H4 (cell line): ENCODE measurements at regions not wholly inside any gene's neighbourhood (a gene's known extent, or its start where the extent isn't known, plus 50 kb on each side); places are given as distances from the start of the nearest gene placed in this dataset.
"Not testable (repeated sequence)": the region's sequence is repeated elsewhere in the genome, so short reads cannot be mapped to it uniquely, and the experiment has no call there.

Source experiments
- DNase-seq: peaks from one replicate; pipeline ENCODE4 v3.0.0-alpha.2; 2015; ENCODE audit warnings: low spot score

DNA sequence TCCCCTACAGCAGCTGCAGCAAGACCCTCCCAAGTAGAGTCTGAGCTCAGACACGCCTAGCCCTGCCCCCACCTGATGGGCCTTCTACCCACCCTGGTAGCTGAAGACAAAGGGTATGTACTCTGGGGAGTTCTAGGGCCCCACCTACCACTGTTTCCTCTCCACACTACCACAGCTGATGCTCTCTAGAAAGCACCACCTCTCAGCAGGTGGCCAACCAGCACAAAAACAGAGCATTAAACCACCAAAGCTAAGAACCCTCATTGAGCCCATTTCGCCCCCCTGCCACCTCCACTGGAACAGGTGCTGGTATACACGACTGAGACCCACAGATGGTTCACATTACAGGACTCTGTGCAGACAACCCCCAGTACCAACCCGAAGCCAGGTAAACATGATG, 258.9 kb downstream of the SETD4 start:
- no peak for DNase-seq

DNA sequence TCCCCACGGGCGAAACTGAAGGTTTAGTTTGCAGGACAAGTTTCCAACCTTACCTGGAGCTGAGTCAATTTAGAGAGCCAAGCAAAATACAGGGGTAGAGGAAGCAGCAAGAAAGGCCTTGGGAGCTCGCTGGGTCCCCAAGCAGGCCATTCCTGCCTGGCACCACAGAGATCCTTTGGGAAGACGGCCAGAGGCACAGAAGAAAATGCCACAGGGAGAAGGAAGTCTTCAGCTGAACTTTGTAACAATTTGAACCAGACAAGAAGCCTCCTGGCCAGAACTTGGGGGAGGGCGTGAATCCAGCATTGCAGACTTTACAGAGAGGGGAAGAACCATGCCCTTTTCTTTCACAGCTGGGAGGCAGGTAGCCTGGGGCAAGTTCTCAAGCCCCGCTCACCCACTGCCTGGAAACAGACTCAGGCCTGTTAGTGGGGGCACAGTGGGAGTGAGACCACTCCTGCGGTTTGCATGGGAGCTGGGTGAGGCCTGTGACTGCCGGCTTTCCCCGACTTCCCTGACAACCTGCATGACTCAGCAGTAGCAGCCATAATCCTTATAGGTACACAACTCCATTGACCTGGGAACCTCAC, 259.4 kb downstream of the SETD4 start:
- not testable (repeated sequence) for DNase-seq

DNA sequence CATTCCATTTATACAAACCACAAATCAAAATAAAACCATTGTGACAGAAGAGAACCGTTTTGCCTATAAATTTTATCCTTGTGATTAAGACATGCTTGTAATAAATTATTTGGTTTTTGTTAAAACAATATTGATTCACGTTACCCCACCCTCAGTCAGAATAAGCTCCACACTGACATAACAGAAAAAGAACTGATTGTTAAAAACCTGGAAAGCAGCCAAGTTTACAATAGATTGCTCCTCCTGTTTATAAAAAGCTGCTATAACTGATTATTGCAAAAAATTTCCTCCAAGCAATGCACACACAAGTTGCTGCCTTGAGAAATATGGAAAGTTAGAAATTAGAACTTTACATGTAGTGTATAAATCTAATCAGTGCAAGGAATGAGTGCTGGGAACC, 263.5 kb downstream of the SETD4 start:
- no peak for DNase-seq

DNA sequence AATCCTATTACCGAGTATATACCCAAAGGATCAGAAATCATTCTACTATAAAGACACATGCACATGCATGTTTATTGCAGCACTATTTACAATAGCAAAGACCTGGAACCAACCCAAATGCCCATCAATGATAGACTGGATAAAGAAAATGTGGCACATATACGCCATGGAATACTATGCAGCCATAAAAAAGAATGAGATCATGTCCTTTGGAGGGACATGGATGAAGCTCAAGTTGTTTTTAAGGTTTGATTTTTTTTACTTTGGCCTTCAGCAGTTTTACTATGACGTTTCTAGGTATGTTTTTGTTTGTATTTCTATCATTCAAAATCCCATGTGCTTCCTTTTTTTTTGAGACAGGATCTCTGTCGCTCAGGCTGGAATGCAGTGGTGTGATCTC, 265.8 kb downstream of the SETD4 start:
- DNase-seq, result not testable (repeated sequence)

DNA sequence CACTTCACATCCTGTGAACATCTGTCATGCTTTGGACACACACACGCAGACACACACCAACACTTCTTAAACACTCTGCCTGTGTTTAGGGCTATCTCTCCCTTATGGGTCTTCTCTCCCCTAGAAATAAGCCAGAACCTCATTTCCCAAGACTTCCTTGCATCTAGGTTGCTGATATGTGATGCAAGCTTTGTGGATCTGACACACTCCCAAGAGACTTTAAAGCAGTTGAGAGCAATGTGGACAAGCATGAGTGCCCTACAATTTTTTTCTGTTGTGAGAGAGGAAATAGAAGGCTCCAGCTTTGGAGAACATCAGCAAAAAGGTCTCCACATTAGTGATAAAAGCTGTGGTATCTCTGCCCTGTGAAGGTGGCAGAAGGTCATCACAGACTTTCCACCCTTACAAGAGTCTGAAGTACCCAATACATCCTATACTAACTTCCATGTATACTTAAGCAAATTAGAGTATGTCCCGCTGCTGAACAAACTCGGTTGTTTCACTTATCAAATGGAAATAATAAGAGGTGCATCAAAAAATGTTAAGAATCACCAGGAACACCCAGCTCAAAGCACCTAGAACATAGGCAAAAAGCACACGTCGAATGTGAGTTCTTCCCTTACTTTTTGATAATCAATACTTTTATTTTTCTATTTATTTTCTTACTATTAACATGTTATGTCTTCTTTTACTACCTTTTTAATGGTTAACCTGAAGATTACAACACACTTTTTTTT, 267.6 kb downstream of the SETD4 start:
- DNase-seq, result no peak

DNA sequence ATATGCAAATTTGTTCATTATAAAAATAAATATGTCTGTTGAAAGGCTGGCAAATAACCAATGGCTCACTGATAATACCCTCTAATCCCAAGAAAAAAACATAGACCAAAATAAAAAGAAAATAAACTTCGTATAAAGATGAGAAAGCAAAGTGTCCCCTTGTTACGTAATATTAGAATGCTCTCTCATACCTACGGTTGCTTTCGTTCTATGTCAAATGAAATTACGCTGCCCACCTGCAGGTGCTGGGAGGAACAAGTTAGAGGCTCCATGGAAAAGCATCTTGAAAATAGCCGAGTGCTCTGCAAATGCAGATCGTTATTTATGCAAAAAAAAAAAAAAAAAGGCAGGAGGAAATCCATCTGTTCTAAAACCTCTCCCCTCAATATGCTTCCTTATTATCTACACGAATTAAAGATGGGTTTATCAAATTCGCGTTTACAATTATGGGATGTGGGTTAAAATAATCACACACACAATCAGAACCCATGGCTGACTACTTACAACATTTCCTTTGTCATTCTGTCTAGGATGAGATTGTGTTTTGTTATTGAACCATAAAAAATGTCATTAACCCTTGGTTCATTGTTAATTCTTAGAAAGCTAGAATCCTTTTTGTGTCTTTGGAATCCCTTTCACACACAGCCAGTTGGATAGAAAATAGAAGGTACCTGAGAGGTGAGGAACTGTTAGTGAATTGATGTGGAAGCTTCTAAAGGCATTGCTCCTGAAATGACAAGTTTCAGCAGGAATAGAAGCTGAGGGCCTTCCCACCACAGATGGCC, 268.6 kb downstream of the SETD4 start:
- no peak for DNase-seq

DNA sequence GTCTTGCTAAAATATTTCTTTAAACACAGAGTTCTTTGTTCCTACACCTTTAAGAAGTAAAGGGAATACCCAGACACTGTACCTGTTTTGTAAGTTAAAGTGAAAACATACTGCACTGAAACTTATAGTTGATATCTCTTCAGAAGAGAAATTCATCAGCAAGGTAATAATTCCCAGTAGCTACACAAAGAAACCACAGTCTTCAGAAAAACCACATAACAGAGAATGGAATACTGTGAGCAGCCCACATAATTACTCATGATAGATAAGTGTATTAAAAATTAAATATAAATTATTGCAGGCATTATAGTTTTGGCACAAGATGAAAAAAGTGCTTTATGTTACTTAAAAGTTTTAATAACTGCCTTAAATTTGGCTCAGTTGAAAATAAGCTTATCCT, 276.6 kb downstream of the SETD4 start:
- DNase-seq, result no peak

DNA sequence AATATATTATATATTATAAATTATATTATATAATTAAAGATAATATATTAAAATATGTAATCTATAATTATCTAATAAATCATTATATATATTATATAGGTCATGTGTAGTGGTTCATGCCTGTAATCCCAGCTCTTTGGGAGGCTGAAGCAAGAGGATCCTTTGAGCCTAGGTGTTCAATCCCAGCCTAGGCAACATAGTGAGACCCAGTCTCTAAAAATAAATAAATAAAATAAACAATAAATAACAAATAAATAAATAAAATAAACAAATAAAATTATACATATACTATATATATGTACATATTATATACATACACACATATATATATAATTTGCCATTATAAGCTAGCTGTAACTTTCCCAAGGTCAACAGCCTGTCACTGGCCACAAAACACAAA, 277.7 kb downstream of the SETD4 start:
- no peak for DNase-seq

DNA sequence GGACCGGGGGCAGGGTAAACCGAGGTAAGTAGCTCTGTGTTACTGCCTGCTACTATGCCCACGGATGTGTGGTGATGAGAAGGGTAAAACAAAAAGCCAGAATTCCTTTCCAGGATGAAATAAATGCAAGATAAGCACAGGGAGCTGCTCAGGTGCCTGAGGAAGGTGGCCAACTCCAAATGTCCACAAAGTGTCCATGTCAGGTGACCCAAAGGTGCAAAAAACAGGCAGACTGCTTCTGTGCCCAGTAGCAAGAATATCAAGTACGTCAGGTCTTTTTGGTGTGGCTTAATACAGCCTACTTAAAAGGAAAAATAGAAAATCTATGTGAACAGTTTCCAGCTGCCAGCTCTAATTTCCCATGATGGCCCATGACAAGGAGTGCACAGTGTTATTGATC, 279.3 kb downstream of the SETD4 start:
- DNase-seq, result no peak

DNA sequence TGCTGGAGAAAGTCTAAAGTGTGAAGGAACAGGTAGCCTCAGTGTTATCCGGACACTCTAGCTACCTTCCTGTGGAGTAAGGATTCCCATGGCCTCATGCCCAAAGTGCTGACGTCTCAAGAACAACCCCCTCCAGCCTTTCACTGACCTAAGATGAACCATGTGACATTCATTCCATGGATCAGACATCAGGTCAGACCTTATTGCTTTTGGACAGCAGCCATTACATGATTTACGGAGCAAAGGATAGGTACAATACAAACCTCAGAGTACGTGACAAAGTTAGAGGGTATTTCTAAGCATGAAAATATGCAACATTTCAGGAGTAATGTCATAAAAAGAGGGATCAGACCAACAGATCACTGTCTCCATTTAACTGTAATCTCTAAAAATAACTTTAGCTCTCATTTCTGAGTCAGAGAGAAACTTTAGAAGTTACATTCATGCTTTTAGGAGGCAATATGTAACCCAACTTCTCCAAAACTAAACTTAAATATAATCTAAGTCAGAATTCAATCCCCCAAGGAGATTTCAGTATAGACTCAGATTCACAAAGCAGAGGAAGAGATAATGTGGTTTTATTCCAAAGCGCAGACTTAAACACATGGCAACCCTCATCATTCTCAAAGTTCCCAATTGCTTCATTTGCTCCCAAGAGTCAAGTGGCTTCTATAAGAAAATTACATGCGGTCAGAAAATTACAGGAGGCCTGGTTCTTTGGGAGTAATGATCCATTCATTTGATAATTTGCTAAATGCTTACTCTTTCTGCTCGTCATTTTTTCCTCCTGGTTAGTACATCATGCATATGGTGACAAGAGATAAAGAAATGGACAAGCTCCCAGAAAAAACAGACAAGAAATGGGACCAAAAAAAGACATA, 280.4 kb downstream of the SETD4 start:
- no peak for DNase-seq

DNA sequence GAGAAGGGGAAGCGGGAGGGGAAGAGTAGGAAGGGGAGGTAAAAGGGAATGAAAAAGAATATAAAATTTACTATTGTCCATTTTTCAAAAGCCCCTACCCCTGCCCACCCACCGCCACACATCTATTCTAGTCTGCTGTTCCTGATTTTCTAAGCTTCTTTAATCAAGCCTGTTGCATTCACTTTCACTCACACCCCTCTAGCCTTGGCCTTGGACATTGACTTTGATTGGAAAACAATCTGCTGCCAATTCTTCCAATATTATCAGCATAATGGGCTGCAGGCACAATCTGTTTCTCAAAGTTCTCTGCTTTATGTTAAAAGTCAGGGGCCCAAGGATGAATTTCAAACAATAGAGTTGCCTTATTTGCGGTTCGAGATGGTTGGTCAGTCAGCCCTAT, 281.2 kb downstream of the SETD4 start:
- DNase-seq, result no peak

DNA sequence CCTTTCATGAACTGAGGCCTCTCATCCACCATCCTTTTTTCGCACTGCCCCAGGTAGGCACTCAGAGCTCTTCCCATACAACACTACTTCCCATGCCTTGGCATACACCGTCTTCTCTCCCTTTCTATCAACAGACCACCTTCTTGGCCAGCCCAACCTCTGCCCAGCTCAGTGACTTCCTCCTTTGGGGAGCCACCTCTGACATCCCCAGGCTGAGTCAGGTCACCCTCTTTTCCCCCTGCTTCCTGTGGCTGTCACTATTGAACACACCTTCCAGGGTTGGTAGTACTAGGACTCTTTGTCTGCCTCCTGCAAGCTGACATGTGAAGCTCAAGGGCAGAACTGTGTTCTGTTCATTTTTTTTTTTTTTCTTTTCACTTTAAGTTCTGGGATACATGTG, 283.2 kb downstream of the SETD4 start:
- DNase-seq, result no peak

DNA sequence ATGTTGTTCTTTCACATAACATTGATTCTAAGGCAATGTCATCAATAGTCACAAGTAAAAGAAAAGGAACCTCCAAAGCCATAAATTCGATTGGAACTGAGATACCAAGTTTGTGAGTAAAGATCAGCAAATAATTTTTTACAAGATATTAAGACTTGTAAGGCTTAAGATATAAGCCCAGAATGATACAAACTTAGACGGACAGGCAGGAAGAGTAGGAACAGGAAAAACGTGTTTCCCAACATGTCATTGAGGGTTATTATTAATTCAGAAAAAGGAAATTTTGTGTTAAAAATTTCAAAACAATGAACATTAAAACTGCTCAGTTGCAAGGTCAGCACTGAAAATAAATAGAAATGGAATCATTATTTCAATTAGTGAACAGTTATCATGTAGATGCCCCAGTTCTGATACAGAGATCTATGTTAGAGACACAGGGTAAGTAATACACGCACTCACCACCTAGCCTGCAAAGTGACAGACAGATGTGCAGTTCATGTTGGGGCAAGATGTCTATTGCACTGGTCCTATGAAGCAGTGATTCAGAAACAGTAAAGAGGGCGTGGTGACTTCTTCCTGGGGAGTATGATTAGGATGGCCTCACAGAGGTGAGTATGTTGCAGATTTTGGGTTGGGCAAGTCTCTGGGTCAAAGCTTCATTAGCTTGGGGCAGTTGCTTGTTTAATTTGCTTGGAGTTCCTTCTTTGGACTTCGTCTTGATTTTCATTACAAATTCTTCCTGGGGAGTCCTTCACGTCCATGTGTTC, 284.4 kb downstream of the SETD4 start:
- DNase-seq, result no peak

DNA sequence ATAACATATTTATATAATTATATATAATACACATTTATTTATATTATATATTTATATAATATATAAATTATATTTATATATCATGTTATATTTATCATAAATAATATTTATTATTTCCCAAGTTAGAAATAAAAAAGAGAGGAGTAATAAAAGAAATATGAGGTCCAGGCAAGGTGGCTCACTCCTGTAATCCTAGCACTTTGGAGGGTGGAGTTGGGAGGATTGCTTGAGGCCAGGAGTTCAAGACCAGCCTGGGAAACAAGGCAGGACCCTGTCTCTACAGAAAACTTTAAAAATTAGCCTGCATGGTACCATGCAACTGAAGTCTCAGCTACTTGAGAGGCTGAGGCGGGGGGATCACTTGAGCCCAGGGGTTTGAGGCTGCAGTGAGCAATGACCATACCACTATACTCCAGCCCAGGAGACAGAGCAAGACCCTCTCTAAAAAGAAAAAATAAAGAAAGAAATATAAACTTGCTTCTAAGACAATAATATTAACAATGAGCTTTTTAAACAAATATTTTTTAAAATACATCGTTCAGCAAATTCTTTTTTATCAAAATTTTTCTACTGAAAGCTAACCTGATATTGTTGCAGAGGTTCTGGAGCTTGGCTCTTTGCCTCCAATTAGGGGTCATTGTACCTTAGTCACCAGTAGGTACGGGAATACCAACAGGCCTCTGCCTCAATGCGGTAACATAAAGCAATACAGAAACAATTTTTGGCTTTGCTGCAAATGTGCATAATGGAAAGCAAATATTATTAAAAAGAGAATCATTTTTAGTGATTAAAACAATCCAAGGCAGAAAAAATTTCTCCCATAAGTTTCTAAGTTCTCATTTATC, 290.0 kb downstream of the SETD4 start:
- DNase-seq, result no peak

DNA sequence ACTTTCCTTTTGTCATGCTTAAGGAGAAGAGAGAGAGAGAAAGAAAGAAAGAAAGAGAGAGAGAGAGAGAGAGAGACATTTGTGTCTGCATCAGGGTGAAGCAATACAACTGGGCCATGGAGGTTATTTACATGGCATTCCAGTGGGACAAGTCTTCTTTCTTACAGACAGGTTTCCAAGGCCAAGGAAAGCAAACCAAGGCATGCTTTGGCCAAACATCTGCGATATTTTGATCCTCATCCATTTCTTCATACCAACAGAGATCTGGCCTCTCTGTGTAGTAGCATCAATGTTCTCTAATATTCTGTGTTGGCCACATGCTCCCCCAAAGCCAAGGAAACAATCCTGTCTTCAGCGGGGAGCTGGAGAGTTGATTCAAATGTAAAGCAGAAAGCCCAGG, 292.1 kb downstream of the SETD4 start:
- no peak for DNase-seq

DNA sequence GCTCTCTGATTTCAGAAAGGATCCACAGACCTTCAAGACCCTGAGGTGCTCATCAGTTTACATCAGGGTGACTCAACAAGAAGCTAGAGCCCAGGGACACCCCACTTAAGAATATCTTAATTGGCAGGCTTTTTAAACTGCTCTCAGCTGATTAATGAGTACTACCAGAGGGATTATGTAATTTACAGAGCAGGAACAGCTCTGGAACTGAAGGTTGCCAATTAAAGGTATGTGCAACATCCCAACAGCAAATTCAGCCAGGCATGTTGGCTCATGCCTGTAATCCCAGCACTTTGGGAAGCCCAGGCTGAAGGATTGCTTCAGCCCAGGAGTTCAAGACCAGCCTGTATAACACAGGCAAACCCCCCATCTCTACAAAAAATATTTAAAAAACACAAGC, 295.7 kb downstream of the SETD4 start:
- no peak for DNase-seq

DNA sequence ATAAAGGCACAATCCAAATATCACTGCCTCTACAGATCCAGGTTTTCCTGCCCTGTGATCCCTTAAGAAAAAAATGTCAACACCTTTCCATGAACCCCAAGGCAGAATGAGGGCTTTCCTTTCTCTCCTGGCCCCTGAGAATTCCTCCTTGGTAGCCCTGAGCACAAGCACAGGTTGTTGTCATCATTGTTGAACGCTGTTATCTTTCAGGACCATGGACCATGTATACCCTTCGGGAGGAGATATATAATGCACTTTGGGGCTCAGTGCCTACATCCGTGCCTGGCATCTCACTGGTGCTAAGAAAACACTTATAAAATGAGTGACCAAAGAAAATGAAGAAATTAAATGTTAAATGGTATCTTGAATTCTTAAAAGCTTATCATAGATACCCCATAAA, 296.2 kb downstream of the SETD4 start:
- DNase-seq, result no peak

DNA sequence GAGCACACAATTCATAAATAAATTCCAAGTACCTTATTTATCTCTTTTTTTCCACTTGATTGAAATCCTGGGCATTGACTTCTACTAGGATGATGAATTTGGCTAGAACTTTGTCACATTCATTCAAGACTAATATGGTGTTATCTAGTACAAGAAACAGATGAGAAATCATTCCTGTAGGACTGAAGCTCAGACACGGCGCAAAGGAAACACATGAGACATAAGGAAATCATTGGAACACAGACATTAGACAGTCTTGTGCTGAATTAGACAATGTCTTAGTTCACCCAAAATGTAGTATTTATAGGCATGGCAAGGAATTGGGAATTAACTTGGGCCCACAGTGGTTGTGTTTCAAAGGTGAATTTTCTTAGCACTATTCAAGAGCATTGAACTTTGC, 305.7 kb downstream of the SETD4 start:
- DNase-seq, result no peak

DNA sequence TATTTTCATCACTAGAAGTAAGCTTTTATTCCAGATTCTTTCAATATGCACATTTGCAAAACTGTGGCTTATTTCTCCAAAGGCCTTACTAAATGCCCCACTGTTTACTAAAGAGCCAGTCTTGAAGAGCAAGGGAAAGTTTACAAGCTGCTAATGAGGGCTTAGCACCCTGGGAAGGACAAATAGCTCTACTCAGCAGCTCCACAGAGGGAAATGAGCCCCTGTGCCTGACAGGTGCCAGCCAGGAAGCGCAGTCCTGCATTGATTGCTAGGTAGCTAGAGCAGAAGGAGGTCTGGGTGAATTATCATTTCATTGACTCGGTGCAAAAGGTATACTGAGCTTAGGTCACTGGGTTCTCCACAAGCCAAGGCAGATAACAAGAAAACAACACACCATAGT, 307.0 kb downstream of the SETD4 start:
- DNase-seq, result no peak

DNA sequence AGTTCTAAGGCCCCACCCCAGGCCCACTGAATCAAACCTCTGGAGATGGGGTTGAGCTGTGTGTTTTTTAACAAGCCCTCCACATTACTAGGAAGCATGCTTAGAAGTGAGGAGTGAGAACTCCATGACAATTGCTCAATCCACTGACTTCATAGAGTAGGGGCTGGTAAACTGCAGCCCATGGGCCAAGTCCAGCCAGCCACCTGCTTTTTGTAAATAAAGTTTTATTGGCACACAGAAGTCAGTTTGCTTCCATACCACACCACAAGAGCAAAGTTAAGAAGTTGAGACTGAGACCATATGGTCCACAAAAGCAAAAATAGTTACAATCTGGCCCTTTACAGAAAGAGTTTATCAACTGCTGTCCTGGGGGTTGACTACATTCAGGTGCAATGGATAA, 309.2 kb downstream of the SETD4 start:
- no peak for DNase-seq
